AG04449 (cell line): ENCODE measurements at regions not wholly inside any gene's neighbourhood (a gene's known extent, or its start where the extent isn't known, plus 50 kb on each side); places are given as distances from the start of the nearest gene placed in this dataset.

Source experiments
- CTCF ChIA-PET: fragments of 350-600 bp; formaldehyde crosslinking; extraction: SDS; loops from one replicate; lab custom pipeline; 2021; ENCODE audit warnings: antibody characterized with exemption; lab: Yijun Ruan, JAX
- POLR2A ChIA-PET: fragments of 400-600, 350-600 bp; formaldehyde crosslinking; extraction: SDS; loops from one replicate; lab custom pipeline; 2020; ENCODE audit warnings: antibody characterized with exemption, inconsistent platforms; lab: Yijun Ruan, JAX
- DNase-seq: peaks from one replicate; pipeline ENCODE4 v3.0.0-alpha.2; 2010; ENCODE audit warnings: low read depth, low spot score
- H3K4me3 ChIP-seq: 2 replicates; pipeline ENCODE4 v1.5.1; 2011; ENCODE audit warnings: low read depth, mild to moderate bottlenecking, control low read depth, low read length
- CTCF ChIP-seq: IDR thresholded peaks from one replicate; pipeline ENCODE4 v1.5.1; 2011; ENCODE audit warnings: mild to moderate bottlenecking, moderate library complexity, low read length, control low read depth, inconsistent platforms; ENCODE audit not compliant: insufficient read depth; ENCODE audit errors: missing control alignments

GRCh38 chr2:66306483-66306882 lies 128.4 kb upstream of the MEIS1 start:
- ChIA-PET CTCF (no interaction called here), POLR2A (no interaction called here)
- H3K4me3 ChIP-seq, result no peak overlapping the region
- no peak for DNase-seq
- no peak for TF ChIP-seq CTCF

DNA sequence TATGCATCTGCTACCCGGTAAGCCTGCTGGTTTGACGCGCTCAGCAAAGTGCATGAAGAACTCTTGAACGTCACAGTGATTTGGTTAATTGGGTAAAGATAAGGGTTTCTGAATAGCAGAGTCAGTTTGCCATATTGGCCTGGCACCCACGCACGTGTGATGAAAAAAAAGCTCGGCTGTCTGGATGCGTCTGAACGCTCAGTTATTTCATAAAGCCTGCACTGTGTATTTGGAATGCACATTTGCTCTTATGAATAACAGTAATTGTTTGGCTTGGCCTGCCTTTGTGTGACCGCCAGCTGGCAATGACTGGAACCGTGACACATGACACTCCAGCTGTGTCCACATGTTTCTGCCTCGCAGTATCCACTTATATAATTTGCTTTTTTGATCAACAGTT lies 129.2 kb upstream of the MEIS1 start:
- H3K4me3 ChIP-seq, result no peak overlapping the region
- POLR2A ChIA-PET, result no interaction called here
- no peak for TF ChIP-seq CTCF
- DNase-seq, result no peak
- CTCF ChIA-PET, result no interaction called here

- H3K4me3 ChIP-seq, result no peak overlapping the region
- CTCF ChIA-PET, result no interaction called here
- DNase-seq, result no peak
- POLR2A ChIA-PET, result no interaction called here
- no peak for TF ChIP-seq CTCF
These were observed 131.5 kb upstream of the MEIS1 start for GRCh38 chr2:66303471-66303870.

DNA sequence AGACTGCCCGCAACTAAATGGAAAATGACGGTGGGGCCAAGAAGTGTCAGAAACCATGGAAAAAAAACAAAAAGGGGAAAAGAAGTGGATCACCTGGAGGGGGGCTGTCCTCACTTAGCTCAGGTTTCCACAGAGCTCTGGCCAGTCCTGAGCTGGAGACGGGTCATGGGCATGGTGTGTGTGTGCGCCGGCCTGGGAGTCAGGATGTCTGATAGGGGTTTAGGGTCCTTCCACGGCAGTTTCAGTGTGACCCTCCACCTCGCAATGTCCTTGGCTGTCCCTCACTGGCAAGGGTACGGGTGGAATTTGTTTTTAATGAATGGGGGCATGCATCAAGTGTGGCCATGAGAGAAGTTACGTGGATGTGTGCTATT lies 133.2 kb upstream of the MEIS1 start:
- no peak overlapping the region for H3K4me3 ChIP-seq
- TF ChIP-seq CTCF, result no peak
- ChIA-PET CTCF (interaction anchor here (0.6 kb wide), 1 partner anchor 171 kb away, joined by 3 read pairs; no protein-coding TSS in a partner anchor), POLR2A (no interaction called here)
- no peak for DNase-seq

GRCh38 chr2:66301022-66301766 lies 133.7 kb upstream of the MEIS1 start:
- no peak for DNase-seq
- ChIA-PET POLR2A (no interaction called here), CTCF (interaction anchor here (0.6 kb wide), 1 partner anchor 171 kb away, joined by 3 read pairs; no protein-coding TSS in a partner anchor)
- no peak overlapping the region for H3K4me3 ChIP-seq
- no peak for TF ChIP-seq CTCF

- TF ChIP-seq CTCF, result no peak
- no peak overlapping the region for H3K4me3 ChIP-seq
- CTCF ChIA-PET, result no interaction called here
- no peak for DNase-seq
- POLR2A ChIA-PET, result no interaction called here
These were observed 151.1 kb upstream of the MEIS1 start for GRCh38 chr2:66283787-66284186.
